Mesothelial cell of epicardium (in vitro differentiated cells): ENCODE measurements at regions not wholly inside any gene's neighbourhood (a gene's known extent, or its start where the extent isn't known, plus 50 kb on each side); places are given as distances from the start of the nearest gene placed in this dataset.
A peak's percentile ranks its signal among the peaks of the same experiment; 100 is the strongest.

Experiments used
- DNase-seq, 2 experiments: peaks; one replicate each; pipeline ENCODE4 v3.0.0; 2021; ENCODE audit warnings: low spot score in 2 of 2; ENCODE audit not compliant: unreplicated experiment in 2 of 2
- H3K27ac Mint-ChIP-seq: 2 replicates; pipeline ENCODE4 v1.8.0; 2021; ENCODE audit warnings: mixed read lengths
- H3K27me3 Mint-ChIP-seq: 2 replicates; pipeline ENCODE4 v1.8.0; 2021; ENCODE audit warnings: low read depth, mixed read lengths
- H3K36me3 Mint-ChIP-seq: 2 replicates; pipeline ENCODE4 v1.8.0; 2021; ENCODE audit warnings: mixed read lengths
- H3K4me1 Mint-ChIP-seq: 2 replicates; pipeline ENCODE4 v1.8.0; 2021; ENCODE audit warnings: mixed read lengths
- H3K4me3 Mint-ChIP-seq: 2 replicates; pipeline ENCODE4 v1.8.0; 2021; ENCODE audit warnings: mild to moderate bottlenecking, moderate library complexity, mixed read lengths
- H3K9me3 Mint-ChIP-seq: 2 replicates; pipeline ENCODE4 v1.8.0; 2021; ENCODE audit warnings: mixed read lengths
- CTCF ChIP-seq: fragments of 200-600 bp; sonication (generic); IDR thresholded peaks from one replicate; pipeline ENCODE4 v1.5.0; 2021; ENCODE audit warnings: antibody characterized with exemption; ENCODE audit not compliant: unreplicated experiment

GRCh38 chr2:204274429-204274828, 270.8 kb upstream of the PARD3B start:
- peak overlapping the region; percentile 66 for H3K27ac Mint-ChIP-seq
- no peak for DNase-seq
- H3K36me3 Mint-ChIP-seq: no peaks in the 10 kb centered on the region
- peaks cover 5% of the 10 kb centered on the region for H3K9me3 Mint-ChIP-seq
- H3K27me3 Mint-ChIP-seq: no peaks in the 10 kb centered on the region
- peaks cover 8% of the 10 kb centered on the region for H3K4me1 Mint-ChIP-seq
- TF ChIP-seq CTCF: no peak
- H3K4me3 Mint-ChIP-seq: no peak overlapping the region

GRCh38 chr2:204274991-204275390, 270.3 kb upstream of the PARD3B start:
- Mint-ChIP-seq H3K4me1 (peaks cover 8% of the 10 kb centered on the region), H3K4me3 (no peak overlapping the region), H3K27me3 (no peaks in the 10 kb centered on the region), H3K9me3 (peaks cover 5% of the 10 kb centered on the region), H3K27ac (no peak overlapping the region), H3K36me3 (no peaks in the 10 kb centered on the region)
- no peak for DNase-seq
- no peak for TF ChIP-seq CTCF

- Mint-ChIP-seq H3K4me1 (peaks cover 8% of the 10 kb centered on the region), H3K36me3 (no peaks in the 10 kb centered on the region), H3K4me3 (no peak overlapping the region), H3K9me3 (no peaks in the 10 kb centered on the region), H3K27ac (no peak overlapping the region), H3K27me3 (no peaks in the 10 kb centered on the region)
- TF ChIP-seq CTCF: no peak
- DNase-seq: no peak
Observed at GRCh38 chr2:204277226-204277625, 268.0 kb upstream of the PARD3B start.

GRCh38 chr2:204278454-204278853, 266.8 kb upstream of the PARD3B start:
- Mint-ChIP-seq H3K27ac (no peak overlapping the region), H3K27me3 (no peaks in the 10 kb centered on the region), H3K9me3 (no peaks in the 10 kb centered on the region), H3K4me3 (no peak overlapping the region), H3K4me1 (peaks cover 8% of the 10 kb centered on the region), H3K36me3 (no peaks in the 10 kb centered on the region)
- DNase-seq: no peak
- no peak for TF ChIP-seq CTCF

GRCh38 chr2:204279819-204280218, 265.5 kb upstream of the PARD3B start:
- Mint-ChIP-seq H3K9me3 (no peaks in the 10 kb centered on the region), H3K4me3 (no peak overlapping the region), H3K27me3 (no peaks in the 10 kb centered on the region), H3K4me1 (peaks cover under 1% of the 10 kb centered on the region), H3K36me3 (no peaks in the 10 kb centered on the region), H3K27ac (no peak overlapping the region)
- TF ChIP-seq CTCF: no peak
- no peak for DNase-seq

GRCh38 chr2:204280262-204280668, 265.0 kb upstream of the PARD3B start:
- Mint-ChIP-seq H3K27ac (no peak overlapping the region), H3K9me3 (no peaks in the 10 kb centered on the region), H3K4me1 (no peaks in the 10 kb centered on the region), H3K36me3 (peaks cover 1% of the 10 kb centered on the region), H3K4me3 (no peak overlapping the region), H3K27me3 (no peaks in the 10 kb centered on the region)
- no peak for TF ChIP-seq CTCF
- no peak for DNase-seq
